Adrenal gland (tissue), 9 donors: ENCODE measurements at regions not wholly inside any gene's neighbourhood (a gene's known extent, or its start where the extent isn't known, plus 50 kb on each side); places are given as distances from the start of the nearest gene placed in this dataset.

Source experiments
- DNase-seq, 7 donors: peaks; one replicate each; pipeline ENCODE4 v3.0.0-alpha.2; 2019 to 2020
- H3K27ac ChIP-seq, 5 donors: fragments of 200-600 bp; sonication (generic) in 4 of 5; 1 replicate in 3 of 5; 2 replicates in 2 of 5; pipeline versions ENCODE4 v1.5.1 to v1.8.0; 2016 to 2020; ENCODE audit warnings: mild to moderate bottlenecking in 1 of 5
- H3K27me3 ChIP-seq: fragments of 200-600 bp; 2 replicates; pipeline ENCODE4 v1.8.0; 2021
- H3K36me3 ChIP-seq, 2 donors: fragments of 200-600 bp; replicated peaks in 1 of 2; 1 replicate in 1 of 2; 2 replicates in 1 of 2; pipeline versions ENCODE4 v1.5.1 to v1.8.0; 2018 to 2022
- H3K4me1 ChIP-seq, 2 donors: fragments of 200-600 bp; replicated peaks in 1 of 2; 1 replicate in 1 of 2; 2 replicates in 1 of 2; pipeline versions ENCODE4 v1.5.1 to v1.8.0; 2018 to 2021
- H3K4me3 ChIP-seq, 4 donors: fragments of 200-600 bp; sonication (generic) in 3 of 4; one replicate each; pipeline ENCODE4 v1.5.1; 2016 to 2018
- H3K9me3 ChIP-seq, 3 donors: fragments of 200-600 bp; sonication (generic) in 1 of 3; replicated peaks in 1 of 3; 1 replicate in 2 of 3; 2 replicates in 1 of 3; pipeline versions ENCODE4 v1.5.1 to v1.8.0; 2016 to 2021
- CTCF ChIP-seq, 6 experiments: fragments of 450-650 bp in 4 of 6; fragments of 200-600 bp in 2 of 6; sonication (generic) in 1 of 6; IDR thresholded peaks; 1 replicate in 5 of 6; 2 replicates in 1 of 6; pipeline versions ENCODE4 v1.5.1 to v1.8.0; 2016 to 2021; ENCODE audit warnings: antibody characterized with exemption in 6 of 6, mild to moderate bottlenecking in 2 of 6, moderate library complexity in 1 of 6
- POLR2A ChIP-seq, 2 donors: fragments of 450-650 bp; IDR thresholded peaks; one replicate each; pipeline ENCODE4 v1.6.1; 2017; ENCODE audit warnings: antibody characterized with exemption in 2 of 2, mild to moderate bottlenecking in 2 of 2, moderate library complexity in 1 of 2
- WGBS, 4 donors: extraction: QIAGEN DNeasy Blood & Tissue Kit in 2 of 4; methylation state at CpG; one replicate each; pipeline versions ENCODE4 v1.1.5 to v1.1.7; 2013 to 2017; 5-methylcytosine and 5-hydroxymethylcytosine counted together
- intact Hi-C, 2 donors: fragments of 100-400 bp; cut with DNase I; formaldehyde crosslinking; loops; one replicate each; pipeline versions ENCODE4 v1.14.1 to v1.15.0; 2022 to 2023
- donor health status: healthy with polysubstance abuse.
- donor health status: Bipolar disorder and iron deficiency.
- donor health status: DM: yes; HTN: yes; CAD: no.
- donor health status: DM: no; HTN: no; CAD: no.
- donor health status: DM: no; HTN: no; CAD: no.

- H3K4me3 ChIP-seq = no peak overlapping the region
- intact Hi-C loops = no loop called here
- H3K36me3 ChIP-seq = peaks cover 0 to 74% of the 10 kb centered on the region in 2 donors
- peak overlapping the region in 2 of 5 donors; percentile 8 to 45 for H3K27ac ChIP-seq
- peaks cover 0 to 7% of the 10 kb centered on the region in 2 donors for H3K4me1 ChIP-seq
- peak in 6 of 7 donors; percentile 51 to 83 (median 62) for DNase-seq
- TF ChIP-seq POLR2A (IDR thresholded peaks at IDR 0.05) (no peak), CTCF (IDR thresholded peaks at IDR 0.05) (no peak)
- no peaks in the 10 kb centered on the region for H3K27me3 ChIP-seq
- no peaks in the 10 kb centered on the region for H3K9me3 ChIP-seq
- 53 to 59% (median 57%) methylated on average over 4 of the region's 4 CpGs for WGBS, 4 donors
Measured at GRCh38 chr7:149610441-149611011, 112.9 kb upstream of the ZNF746 start.

- Histone ChIP-seq H3K27ac (no peak overlapping the region), H3K9me3 (no peaks in the 10 kb centered on the region), H3K4me1 (peaks cover 0 to 7% of the 10 kb centered on the region in 2 donors), H3K36me3 (peaks cover 0 to 61% of the 10 kb centered on the region in 2 donors), H3K4me3 (no peak overlapping the region), H3K27me3 (no peaks in the 10 kb centered on the region)
- 94 to 100% (median 97%) methylated on average over 2 of the region's 2 CpGs for WGBS, 4 donors
- TF ChIP-seq POLR2A (IDR thresholded peaks at IDR 0.05) (no peak), CTCF (IDR thresholded peaks at IDR 0.05) (no peak)
- intact Hi-C loops = no loop called here
- no peak for DNase-seq
Measured at GRCh38 chr7:149608168-149608567, 110.6 kb upstream of the ZNF746 start.

GRCh38 chr7:149607683-149608082 lies 110.1 kb upstream of the ZNF746 start:
- TF ChIP-seq POLR2A (IDR thresholded peaks at IDR 0.05) = no peak
- TF ChIP-seq CTCF (IDR thresholded peaks at IDR 0.05) = no peak
- 96 to 100% (median 98%) methylated on average over 4 of the region's 4 CpGs for whole genome bisulfite sequencing, 4 donors
- no peak for DNase-seq
- Histone ChIP-seq H3K4me1 (peaks cover 0 to 7% of the 10 kb centered on the region in 2 donors), H3K9me3 (no peaks in the 10 kb centered on the region), H3K27ac (no peak overlapping the region), H3K27me3 (no peaks in the 10 kb centered on the region), H3K4me3 (no peak overlapping the region), H3K36me3 (peaks cover 0 to 56% of the 10 kb centered on the region in 2 donors)
- intact Hi-C loops = no loop called here

- intact Hi-C loops = no loop called here
- Histone ChIP-seq H3K9me3 (no peaks in the 10 kb centered on the region), H3K36me3 (peaks cover 0 to 56% of the 10 kb centered on the region in 2 donors), H3K27ac (no peak overlapping the region), H3K4me3 (no peak overlapping the region), H3K27me3 (no peaks in the 10 kb centered on the region), H3K4me1 (peaks cover 0 to 7% of the 10 kb centered on the region in 2 donors)
- no peak for TF ChIP-seq POLR2A (IDR thresholded peaks at IDR 0.05)
- no peak for TF ChIP-seq CTCF (IDR thresholded peaks at IDR 0.05)
- WGBS, 4 donors = 87 to 96% (median 93%) methylated on average over 4 of the region's 4 CpGs
- no peak for DNase-seq
Measured at GRCh38 chr7:149606826-149607225, 109.2 kb upstream of the ZNF746 start.
